Astrocyte (in vitro differentiated cells and primary cell): ENCODE measurements at regions not wholly inside any gene's neighbourhood (a gene's known extent, or its start where the extent isn't known, plus 50 kb on each side); places are given as distances from the start of the nearest gene placed in this dataset.

Experiments
- DNase-seq: peaks from one replicate; pipeline ENCODE4 v3.0.0-alpha.2; 2010; ENCODE audit warnings: low read depth
- FAIRE-seq: peaks from 2 replicates; lab custom pipeline; 2011; peaks lifted over from hg19 to GRCh38; lab: Jason Lieb, UNC
- H2AFZ ChIP-seq: 2 replicates; pipeline ENCODE4 v1.6.0; 2012; ENCODE audit warnings: low read depth, low read length, inconsistent platforms
- H3K27ac ChIP-seq: 2 replicates; pipeline ENCODE4 v1.5.1; 2011; ENCODE audit warnings: low read depth, low read length, inconsistent platforms
- H3K27me3 ChIP-seq: 2 replicates; pipeline ENCODE4 v1.6.0; 2011; ENCODE audit warnings: low read length, inconsistent platforms; ENCODE audit not compliant: insufficient read depth
- H3K36me3 ChIP-seq: 2 replicates; pipeline ENCODE4 v1.5.1; 2011; ENCODE audit warnings: low read length, inconsistent platforms; ENCODE audit not compliant: insufficient read depth
- H3K4me1 ChIP-seq: 2 replicates; pipeline ENCODE4 v1.5.1; 2011; ENCODE audit warnings: low read length, inconsistent platforms; ENCODE audit not compliant: insufficient read depth
- H3K4me2 ChIP-seq: 2 replicates; pipeline ENCODE4 v1.6.0; 2012; ENCODE audit warnings: low read length, inconsistent platforms
- H3K4me3 ChIP-seq: 2 replicates; pipeline ENCODE4 v1.5.1; 2011; ENCODE audit warnings: low read depth, mild to moderate bottlenecking, low read length, inconsistent platforms; ENCODE audit not compliant: insufficient read depth
- H3K79me2 ChIP-seq: 2 replicates; pipeline ENCODE4 v1.6.0; 2012; ENCODE audit warnings: mild to moderate bottlenecking, low read length, inconsistent platforms; ENCODE audit not compliant: insufficient read depth
- H3K9ac ChIP-seq: 2 replicates; pipeline ENCODE4 v1.6.0; 2012; ENCODE audit warnings: mild to moderate bottlenecking, low read length, inconsistent platforms
- H3K9me3 ChIP-seq: 2 replicates; pipeline ENCODE4 v1.5.1; 2012; ENCODE audit warnings: low read depth, mild to moderate bottlenecking, low read length, inconsistent platforms; ENCODE audit not compliant: insufficient read depth
- H4K20me1 ChIP-seq: 2 replicates; pipeline ENCODE4 v1.6.0; 2012; ENCODE audit warnings: low read length, inconsistent platforms; ENCODE audit not compliant: insufficient read depth
- H3K27ac Mint-ChIP-seq: one replicate; pipeline ENCODE4 v1.8.0; 2021; ENCODE audit warnings: mild to moderate bottlenecking, mixed read lengths; ENCODE audit not compliant: unreplicated experiment
- H3K27me3 Mint-ChIP-seq: one replicate; pipeline ENCODE4 v1.8.0; 2021; ENCODE audit warnings: low read depth, mixed read lengths; ENCODE audit not compliant: unreplicated experiment
- H3K36me3 Mint-ChIP-seq: one replicate; pipeline ENCODE4 v1.8.0; 2021; ENCODE audit warnings: low read depth, mixed read lengths; ENCODE audit not compliant: unreplicated experiment
- H3K4me1 Mint-ChIP-seq: one replicate; pipeline ENCODE4 v1.8.0; 2021; ENCODE audit warnings: low read depth, mixed read lengths; ENCODE audit not compliant: unreplicated experiment
- H3K4me3 Mint-ChIP-seq: one replicate; pipeline ENCODE4 v1.8.0; 2021; ENCODE audit warnings: mild to moderate bottlenecking, moderate library complexity, mixed read lengths; ENCODE audit not compliant: unreplicated experiment
- H3K9me3 Mint-ChIP-seq: one replicate; pipeline ENCODE4 v1.8.0; 2021; ENCODE audit warnings: mild to moderate bottlenecking, mixed read lengths; ENCODE audit not compliant: unreplicated experiment
- EZH2 ChIP-seq: IDR thresholded peaks from 2 replicates; pipeline ENCODE4 v1.6.1; 2012; ENCODE audit warnings: mild to moderate bottlenecking, low read length, inconsistent platforms; ENCODE audit not compliant: insufficient read depth
- TF ChIP-seq, protein P1 (sequence below): IDR thresholded peaks from 2 replicates; pipeline ENCODE4 v1.5.1; 2011; ENCODE audit warnings: low read depth, mild to moderate bottlenecking, inconsistent platforms, low read length, moderate library complexity; ENCODE audit not compliant: insufficient read depth

DNA sequence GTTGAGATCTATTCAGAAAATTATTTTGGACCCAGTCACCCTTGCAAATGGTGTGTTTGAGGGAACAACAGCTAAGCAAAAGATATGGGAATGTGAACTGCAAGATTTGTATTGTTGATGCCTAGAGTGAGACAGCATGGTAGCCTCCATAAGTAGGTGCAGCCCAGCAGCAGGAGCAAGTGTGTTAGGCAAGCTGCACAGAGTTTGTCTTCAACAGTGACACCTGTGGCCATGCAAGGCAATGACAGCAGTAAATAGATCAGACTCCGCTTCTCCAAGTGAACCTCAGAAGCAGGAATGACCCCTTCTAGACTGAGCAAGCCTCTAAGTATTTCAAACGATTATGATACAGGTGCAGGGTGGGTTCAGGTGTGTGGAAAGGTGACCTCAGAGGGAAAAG is 133.4 kb upstream of the MSX1 start:
- H3K9me3 ChIP-seq, result peaks cover 29% of the 10 kb centered on the region
- Mint-ChIP-seq H3K27me3 (peaks cover 3% of the 10 kb centered on the region), H3K4me1 (no peaks in the 10 kb centered on the region), H3K4me3 (no peak overlapping the region), H3K9me3 (peaks cover 24% of the 10 kb centered on the region), H3K36me3 (peaks cover 3% of the 10 kb centered on the region), H3K27ac (no peak overlapping the region)
- no peaks in the 10 kb centered on the region for H3K27me3 ChIP-seq
- no peaks in the 10 kb centered on the region for H3K36me3 ChIP-seq
- no peaks in the 10 kb centered on the region for H4K20me1 ChIP-seq
- H3K4me1 ChIP-seq, result no peaks in the 10 kb centered on the region
- no peaks in the 10 kb centered on the region for H3K79me2 ChIP-seq
- no peak overlapping the region for H3K4me2 ChIP-seq
- H3K27ac ChIP-seq, result no peak overlapping the region
- TF ChIP-seq EZH2, result no peak
- TF ChIP-seq, protein P1, sequence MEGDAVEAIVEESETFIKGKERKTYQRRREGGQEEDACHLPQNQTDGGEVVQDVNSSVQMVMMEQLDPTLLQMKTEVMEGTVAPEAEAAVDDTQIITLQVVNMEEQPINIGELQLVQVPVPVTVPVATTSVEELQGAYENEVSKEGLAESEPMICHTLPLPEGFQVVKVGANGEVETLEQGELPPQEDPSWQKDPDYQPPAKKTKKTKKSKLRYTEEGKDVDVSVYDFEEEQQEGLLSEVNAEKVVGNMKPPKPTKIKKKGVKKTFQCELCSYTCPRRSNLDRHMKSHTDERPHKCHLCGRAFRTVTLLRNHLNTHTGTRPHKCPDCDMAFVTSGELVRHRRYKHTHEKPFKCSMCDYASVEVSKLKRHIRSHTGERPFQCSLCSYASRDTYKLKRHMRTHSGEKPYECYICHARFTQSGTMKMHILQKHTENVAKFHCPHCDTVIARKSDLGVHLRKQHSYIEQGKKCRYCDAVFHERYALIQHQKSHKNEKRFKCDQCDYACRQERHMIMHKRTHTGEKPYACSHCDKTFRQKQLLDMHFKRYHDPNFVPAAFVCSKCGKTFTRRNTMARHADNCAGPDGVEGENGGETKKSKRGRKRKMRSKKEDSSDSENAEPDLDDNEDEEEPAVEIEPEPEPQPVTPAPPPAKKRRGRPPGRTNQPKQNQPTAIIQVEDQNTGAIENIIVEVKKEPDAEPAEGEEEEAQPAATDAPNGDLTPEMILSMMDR, result peak; percentile 30
- H2AFZ ChIP-seq, result no peak overlapping the region
- H3K9ac ChIP-seq, result no peak overlapping the region
- FAIRE-seq (no peak), DNase-seq (no peak)
- H3K4me3 ChIP-seq, result no peak overlapping the region

GRCh38 chr4:4724321-4724720 is 135.1 kb upstream of the MSX1 start:
- Histone ChIP-seq H3K4me3 (no peak overlapping the region), H3K27me3 (no peaks in the 10 kb centered on the region), H3K4me1 (no peaks in the 10 kb centered on the region), H3K4me2 (no peak overlapping the region), H2AFZ (no peak overlapping the region), H3K27ac (no peak overlapping the region), H3K79me2 (no peaks in the 10 kb centered on the region), H3K9me3 (peaks cover 26% of the 10 kb centered on the region), H3K36me3 (no peaks in the 10 kb centered on the region), H3K9ac (no peak overlapping the region), H4K20me1 (no peaks in the 10 kb centered on the region)
- DNase-seq, result no peak
- FAIRE-seq, result no peak
- Mint-ChIP-seq H3K4me3 (no peak overlapping the region), H3K27me3 (peaks cover 5% of the 10 kb centered on the region), H3K4me1 (no peaks in the 10 kb centered on the region), H3K36me3 (peaks cover 3% of the 10 kb centered on the region), H3K9me3 (peaks cover 24% of the 10 kb centered on the region), H3K27ac (no peak overlapping the region)
- TF ChIP-seq EZH2, result no peak

DNA sequence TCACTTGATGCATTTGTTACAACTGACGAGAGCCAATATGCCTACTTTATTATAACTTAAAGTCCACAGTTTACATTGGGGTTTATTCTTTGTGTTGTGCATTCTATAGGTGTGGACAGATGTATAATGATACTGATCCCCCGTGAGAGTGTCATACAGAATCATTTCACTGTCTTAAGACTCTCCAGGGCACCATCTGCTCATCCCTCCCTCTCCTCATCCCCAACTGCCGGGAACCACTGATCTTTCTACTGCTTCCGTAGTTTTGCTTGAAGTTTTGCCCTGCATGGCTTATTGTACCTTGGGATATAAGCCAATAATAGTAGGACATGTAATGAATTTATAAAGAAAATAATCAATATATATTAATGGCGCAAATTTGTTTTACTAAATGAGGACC is 137.8 kb upstream of the MSX1 start:
- TF ChIP-seq, protein P1, result no peak
- TF ChIP-seq EZH2, result no peak

More for the DNA sequence above, 137.8 kb upstream of the MSX1 start:
- FAIRE-seq (no peak), DNase-seq (no peak)
- H3K4me2 ChIP-seq, result no peak overlapping the region
- H3K27me3 ChIP-seq, result no peaks in the 10 kb centered on the region
- Mint-ChIP-seq H3K4me1 (peaks cover 5% of the 10 kb centered on the region), H3K4me3 (no peak overlapping the region), H3K9me3 (peaks cover 15% of the 10 kb centered on the region), H3K36me3 (no peaks in the 10 kb centered on the region), H3K27me3 (peaks cover 3% of the 10 kb centered on the region), H3K27ac (no peak overlapping the region)
- no peak overlapping the region for H2AFZ ChIP-seq
- no peak overlapping the region for H3K27ac ChIP-seq
- no peaks in the 10 kb centered on the region for H3K36me3 ChIP-seq
- no peak overlapping the region for H3K4me3 ChIP-seq
- H3K9ac ChIP-seq, result no peak overlapping the region
- no peaks in the 10 kb centered on the region for H4K20me1 ChIP-seq
- H3K9me3 ChIP-seq, result peaks cover 21% of the 10 kb centered on the region
- no peaks in the 10 kb centered on the region for H3K79me2 ChIP-seq
- H3K4me1 ChIP-seq, result no peaks in the 10 kb centered on the region
